Neural crest cell (in vitro differentiated cells): ENCODE measurements at regions not wholly inside any gene's neighbourhood (a gene's known extent, or its start where the extent isn't known, plus 50 kb on each side); places are given as distances from the start of the nearest gene placed in this dataset.

ENCODE experiments used
- DNase-seq: peaks from one replicate; pipeline ENCODE4 v3.0.0; 2021; ENCODE audit warnings: low read depth, mixed read lengths, low spot score
- H3K27ac Mint-ChIP-seq: one replicate; pipeline ENCODE4 v1.8.0; 2021; ENCODE audit warnings: mild to moderate bottlenecking, mixed read lengths; ENCODE audit not compliant: unreplicated experiment
- H3K27me3 Mint-ChIP-seq: 2 replicates; pipeline ENCODE4 v1.8.0; 2021; ENCODE audit warnings: low read depth, mild to moderate bottlenecking, mixed read lengths
- H3K36me3 Mint-ChIP-seq: 2 replicates; pipeline ENCODE4 v1.8.0; 2021; ENCODE audit warnings: low read depth, mild to moderate bottlenecking, mixed read lengths
- H3K4me1 Mint-ChIP-seq: 2 replicates; pipeline ENCODE4 v1.8.0; 2021; ENCODE audit warnings: mixed read lengths
- H3K4me3 Mint-ChIP-seq: one replicate; pipeline ENCODE4 v1.8.0; 2021; ENCODE audit warnings: mild to moderate bottlenecking, mixed read lengths
- H3K9me3 Mint-ChIP-seq: 2 replicates; pipeline ENCODE4 v1.8.0; 2021; ENCODE audit warnings: mixed read lengths
- CTCF ChIP-seq: fragments of 200-600 bp; sonication (generic); conservative IDR thresholded peaks from 2 replicates; pipeline ENCODE4 v1.5.0; 2021; ENCODE audit warnings: antibody characterized with exemption, mild to moderate bottlenecking

GRCh38 chr9:89759572-89759971, 154.8 kb downstream of the GADD45G start:
- no peak overlapping the region for H3K4me3 Mint-ChIP-seq
- no peak for TF ChIP-seq CTCF
- H3K27me3 Mint-ChIP-seq: peaks cover 5% of the 10 kb centered on the region
- DNase-seq: no peak
- no peaks in the 10 kb centered on the region for H3K9me3 Mint-ChIP-seq
- no peaks in the 10 kb centered on the region for H3K4me1 Mint-ChIP-seq
- H3K36me3 Mint-ChIP-seq: no peaks in the 10 kb centered on the region
- H3K27ac Mint-ChIP-seq: no peak overlapping the region

GRCh38 chr9:89760123-89760522, 155.3 kb downstream of the GADD45G start:
- Mint-ChIP-seq H3K9me3 (no peaks in the 10 kb centered on the region), H3K27me3 (peaks cover 5% of the 10 kb centered on the region), H3K27ac (no peak overlapping the region), H3K36me3 (no peaks in the 10 kb centered on the region), H3K4me3 (no peak overlapping the region), H3K4me1 (no peaks in the 10 kb centered on the region)
- DNase-seq: no peak
- TF ChIP-seq CTCF: no peak

- no peaks in the 10 kb centered on the region for H3K9me3 Mint-ChIP-seq
- no peak overlapping the region for H3K4me3 Mint-ChIP-seq
- no peaks in the 10 kb centered on the region for H3K36me3 Mint-ChIP-seq
- no peaks in the 10 kb centered on the region for H3K4me1 Mint-ChIP-seq
- no peak for DNase-seq
- H3K27me3 Mint-ChIP-seq: peaks cover 3% of the 10 kb centered on the region
- H3K27ac Mint-ChIP-seq: no peak overlapping the region
- TF ChIP-seq CTCF: no peak
Observed at GRCh38 chr9:89764217-89764616, 159.4 kb downstream of the GADD45G start.

GRCh38 chr9:89765211-89765946, 160.6 kb downstream of the GADD45G start:
- no peaks in the 10 kb centered on the region for H3K9me3 Mint-ChIP-seq
- TF ChIP-seq CTCF: no peak
- H3K27ac Mint-ChIP-seq: no peak overlapping the region
- no peaks in the 10 kb centered on the region for H3K36me3 Mint-ChIP-seq
- H3K4me3 Mint-ChIP-seq: no peak overlapping the region
- no peaks in the 10 kb centered on the region for H3K27me3 Mint-ChIP-seq
- H3K4me1 Mint-ChIP-seq: no peaks in the 10 kb centered on the region
- DNase-seq: no peak

- Mint-ChIP-seq H3K4me3 (no peak overlapping the region), H3K4me1 (no peaks in the 10 kb centered on the region), H3K27ac (no peak overlapping the region), H3K36me3 (no peaks in the 10 kb centered on the region), H3K9me3 (no peaks in the 10 kb centered on the region), H3K27me3 (no peaks in the 10 kb centered on the region)
- DNase-seq: no peak
- no peak for TF ChIP-seq CTCF
Observed at GRCh38 chr9:89766991-89767390, 162.2 kb downstream of the GADD45G start.
